Neural cell (in vitro differentiated cells): ENCODE measurements at regions not wholly inside any gene's neighbourhood (a gene's known extent, or its start where the extent isn't known, plus 50 kb on each side); places are given as distances from the start of the nearest gene placed in this dataset.

ENCODE experiments used
- H2AFZ ChIP-seq: fragments of 200-600, 300-800 bp; sonication (generic), shearing (Covaris generic); 2 replicates; pipeline ENCODE4 v1.6.0; 2014; ENCODE audit warnings: low read depth, mild to moderate bottlenecking, antibody characterized with exemption, low read length, moderate library complexity
- H3F3A ChIP-seq: fragments of 200-600 bp; shearing (Covaris generic); 2 replicates; pipeline ENCODE4 v1.6.1; 2016; ENCODE audit warnings: mild to moderate bottlenecking, moderate library complexity, mixed read lengths, antibody characterized with exemption, low read length; ENCODE audit not compliant: insufficient read depth, poor library complexity, severe bottlenecking
- H3K27ac ChIP-seq: fragments of 200-600, 300-800 bp; sonication (generic), shearing (Covaris generic); 2 replicates; pipeline ENCODE4 v1.5.1; 2014; ENCODE audit warnings: mild to moderate bottlenecking, low read length, moderate library complexity
- H3K27me3 ChIP-seq: fragments of 300-800, 200-600 bp; sonication (generic), shearing (Covaris generic); 2 replicates; pipeline ENCODE4 v1.6.0; 2014; ENCODE audit warnings: mild to moderate bottlenecking, low read depth, low read length, moderate library complexity; ENCODE audit not compliant: insufficient read depth
- H3K36me3 ChIP-seq: fragments of 300-800, 200-600 bp; sonication (generic), shearing (Covaris generic); 2 replicates; pipeline ENCODE4 v1.5.1; 2014; ENCODE audit warnings: mild to moderate bottlenecking, antibody characterized with exemption, low read length, moderate library complexity; ENCODE audit not compliant: insufficient read depth
- H3K4me2 ChIP-seq: fragments of 300-800, 200-600 bp; sonication (generic), shearing (Covaris generic); 2 replicates; pipeline ENCODE4 v1.6.0; 2014; ENCODE audit warnings: mild to moderate bottlenecking, low read length
- H3K4me3 ChIP-seq: fragments of 300-800, 200-600 bp; sonication (generic), shearing (Covaris generic); 2 replicates; pipeline ENCODE4 v1.5.1; 2014; ENCODE audit warnings: mild to moderate bottlenecking, low read length, moderate library complexity
- H3K79me2 ChIP-seq: fragments of 200-600 bp; shearing (Covaris generic); replicated peaks from 2 replicates; pipeline ENCODE4 v1.6.0; 2014; ENCODE audit warnings: mild to moderate bottlenecking, low read length, moderate library complexity; ENCODE audit not compliant: insufficient read depth
- H3K9ac ChIP-seq: fragments of 300-800, 200-600 bp; sonication (generic), shearing (Covaris generic); 2 replicates; pipeline ENCODE4 v1.6.1; 2016; ENCODE audit warnings: mild to moderate bottlenecking, low read length, mixed read lengths
- H3K9me2 ChIP-seq: fragments of 200-600 bp; shearing (Covaris generic); 2 replicates; pipeline ENCODE4 v1.6.1; 2016; ENCODE audit warnings: mild to moderate bottlenecking, low read length, mixed read lengths; ENCODE audit not compliant: insufficient read depth
- H3K9me3 ChIP-seq: fragments of 200-600, 300-800 bp; sonication (generic), shearing (Covaris generic); 2 replicates; pipeline ENCODE4 v1.6.1; 2016; ENCODE audit warnings: mild to moderate bottlenecking, mixed run types, low read length, moderate library complexity, mixed read lengths
- H4K20me1 ChIP-seq: fragments of 200-600 bp; shearing (Covaris generic); 2 replicates; pipeline ENCODE4 v1.6.1; 2016; ENCODE audit warnings: mild to moderate bottlenecking, mixed run types; ENCODE audit not compliant: insufficient read depth
- EP300 ChIP-seq: fragments of 450-650 bp; conservative IDR thresholded peaks from 2 replicates; pipeline ENCODE4 v1.6.1; 2014; ENCODE audit warnings: antibody characterized with exemption, mild to moderate bottlenecking, moderate library complexity; ENCODE audit not compliant: poor library complexity, severe bottlenecking
- EZH2 ChIP-seq: fragments of 200-600, 300-800 bp; shearing (Covaris generic), sonication (generic); IDR thresholded peaks from 2 replicates; pipeline ENCODE4 v1.6.1; 2014; ENCODE audit warnings: antibody characterized with exemption, low read length, borderline replicate concordance, mild to moderate bottlenecking; ENCODE audit not compliant: insufficient read depth, poor library complexity, severe bottlenecking
- MXI1 ChIP-seq: fragments of 450-650 bp; conservative IDR thresholded peaks from 2 replicates; pipeline ENCODE4 v1.6.1; 2014; ENCODE audit warnings: antibody characterized with exemption, mild to moderate bottlenecking; ENCODE audit not compliant: poor library complexity, severe bottlenecking
- POLR2AphosphoS5 ChIP-seq: IDR thresholded peaks from 2 replicates; pipeline ENCODE4 v1.6.1; 2012
- RAD21 ChIP-seq: fragments of 450-650 bp; conservative IDR thresholded peaks from 2 replicates; pipeline ENCODE4 v1.6.1; 2014; ENCODE audit warnings: antibody characterized with exemption, mild to moderate bottlenecking, moderate library complexity
- SMC3 ChIP-seq: fragments of 450-650 bp; conservative IDR thresholded peaks from 2 replicates; pipeline ENCODE4 v1.6.1; 2014; ENCODE audit warnings: antibody characterized with exemption, mild to moderate bottlenecking, moderate library complexity; ENCODE audit not compliant: poor library complexity
- TAF1 ChIP-seq: IDR thresholded peaks from 2 replicates; pipeline ENCODE4 v1.6.1; 2012; ENCODE audit warnings: low read depth
- TF ChIP-seq, protein P1 (sequence below): IDR thresholded peaks from 2 replicates; pipeline ENCODE4 v1.6.1; 2012; ENCODE audit warnings: borderline replicate concordance
- TF ChIP-seq, protein P2 (sequence below): fragments of 450-650 bp; IDR thresholded peaks from 2 replicates; pipeline ENCODE4 v1.5.1; 2014; ENCODE audit warnings: antibody characterized with exemption, mild to moderate bottlenecking, moderate library complexity; ENCODE audit not compliant: poor library complexity, severe bottlenecking

DNA sequence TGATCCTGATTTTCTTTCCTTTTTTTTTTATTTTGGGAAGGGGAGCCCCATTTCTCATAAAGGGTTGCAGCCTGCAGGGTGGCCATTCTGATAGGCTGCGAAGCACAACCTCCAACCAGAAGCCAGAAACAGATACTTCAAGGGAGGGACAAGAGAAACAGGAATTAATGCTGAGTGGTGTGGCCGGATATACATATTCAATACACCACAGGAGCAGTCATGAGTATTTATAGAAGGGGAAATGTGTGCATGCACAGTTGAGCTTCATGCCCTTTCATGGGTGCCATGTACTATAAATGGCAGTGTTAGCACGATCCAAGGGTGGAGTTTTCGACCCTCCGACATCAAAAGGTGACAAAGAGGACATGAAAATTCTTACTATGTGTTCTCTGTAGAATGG is 320.8 kb downstream of the CBLN1 start:
- TF ChIP-seq EZH2 (no peak), EP300 (no peak), MXI1 (no peak), SMC3 (no peak), POLR2AphosphoS5 (no peak), TAF1 (no peak), RAD21 (no peak)
- TF ChIP-seq, protein P1, sequence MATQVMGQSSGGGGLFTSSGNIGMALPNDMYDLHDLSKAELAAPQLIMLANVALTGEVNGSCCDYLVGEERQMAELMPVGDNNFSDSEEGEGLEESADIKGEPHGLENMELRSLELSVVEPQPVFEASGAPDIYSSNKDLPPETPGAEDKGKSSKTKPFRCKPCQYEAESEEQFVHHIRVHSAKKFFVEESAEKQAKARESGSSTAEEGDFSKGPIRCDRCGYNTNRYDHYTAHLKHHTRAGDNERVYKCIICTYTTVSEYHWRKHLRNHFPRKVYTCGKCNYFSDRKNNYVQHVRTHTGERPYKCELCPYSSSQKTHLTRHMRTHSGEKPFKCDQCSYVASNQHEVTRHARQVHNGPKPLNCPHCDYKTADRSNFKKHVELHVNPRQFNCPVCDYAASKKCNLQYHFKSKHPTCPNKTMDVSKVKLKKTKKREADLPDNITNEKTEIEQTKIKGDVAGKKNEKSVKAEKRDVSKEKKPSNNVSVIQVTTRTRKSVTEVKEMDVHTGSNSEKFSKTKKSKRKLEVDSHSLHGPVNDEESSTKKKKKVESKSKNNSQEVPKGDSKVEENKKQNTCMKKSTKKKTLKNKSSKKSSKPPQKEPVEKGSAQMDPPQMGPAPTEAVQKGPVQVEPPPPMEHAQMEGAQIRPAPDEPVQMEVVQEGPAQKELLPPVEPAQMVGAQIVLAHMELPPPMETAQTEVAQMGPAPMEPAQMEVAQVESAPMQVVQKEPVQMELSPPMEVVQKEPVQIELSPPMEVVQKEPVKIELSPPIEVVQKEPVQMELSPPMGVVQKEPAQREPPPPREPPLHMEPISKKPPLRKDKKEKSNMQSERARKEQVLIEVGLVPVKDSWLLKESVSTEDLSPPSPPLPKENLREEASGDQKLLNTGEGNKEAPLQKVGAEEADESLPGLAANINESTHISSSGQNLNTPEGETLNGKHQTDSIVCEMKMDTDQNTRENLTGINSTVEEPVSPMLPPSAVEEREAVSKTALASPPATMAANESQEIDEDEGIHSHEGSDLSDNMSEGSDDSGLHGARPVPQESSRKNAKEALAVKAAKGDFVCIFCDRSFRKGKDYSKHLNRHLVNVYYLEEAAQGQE = no peak
- TF ChIP-seq, protein P2, sequence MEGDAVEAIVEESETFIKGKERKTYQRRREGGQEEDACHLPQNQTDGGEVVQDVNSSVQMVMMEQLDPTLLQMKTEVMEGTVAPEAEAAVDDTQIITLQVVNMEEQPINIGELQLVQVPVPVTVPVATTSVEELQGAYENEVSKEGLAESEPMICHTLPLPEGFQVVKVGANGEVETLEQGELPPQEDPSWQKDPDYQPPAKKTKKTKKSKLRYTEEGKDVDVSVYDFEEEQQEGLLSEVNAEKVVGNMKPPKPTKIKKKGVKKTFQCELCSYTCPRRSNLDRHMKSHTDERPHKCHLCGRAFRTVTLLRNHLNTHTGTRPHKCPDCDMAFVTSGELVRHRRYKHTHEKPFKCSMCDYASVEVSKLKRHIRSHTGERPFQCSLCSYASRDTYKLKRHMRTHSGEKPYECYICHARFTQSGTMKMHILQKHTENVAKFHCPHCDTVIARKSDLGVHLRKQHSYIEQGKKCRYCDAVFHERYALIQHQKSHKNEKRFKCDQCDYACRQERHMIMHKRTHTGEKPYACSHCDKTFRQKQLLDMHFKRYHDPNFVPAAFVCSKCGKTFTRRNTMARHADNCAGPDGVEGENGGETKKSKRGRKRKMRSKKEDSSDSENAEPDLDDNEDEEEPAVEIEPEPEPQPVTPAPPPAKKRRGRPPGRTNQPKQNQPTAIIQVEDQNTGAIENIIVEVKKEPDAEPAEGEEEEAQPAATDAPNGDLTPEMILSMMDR = no peak
- no peak overlapping the region for H3K4me3 ChIP-seq
- H4K20me1 ChIP-seq = no peaks in the 10 kb centered on the region
- no peak overlapping the region for H2AFZ ChIP-seq
- no peak overlapping the region for H3K4me2 ChIP-seq
- H3K27me3 ChIP-seq = no peaks in the 10 kb centered on the region
- H3F3A ChIP-seq = no peaks in the 10 kb centered on the region
- H3K9me3 ChIP-seq = no peaks in the 10 kb centered on the region
- H3K79me2 ChIP-seq = no peaks in the 10 kb centered on the region
- no peak overlapping the region for H3K27ac ChIP-seq
- H3K36me3 ChIP-seq = no peaks in the 10 kb centered on the region
- no peak overlapping the region for H3K9ac ChIP-seq
- H3K9me2 ChIP-seq = no peaks in the 10 kb centered on the region

GRCh38 chr16:48959747-48960146 is 321.9 kb downstream of the CBLN1 start:
- H3K27ac ChIP-seq = no peak overlapping the region
- no peaks in the 10 kb centered on the region for H3K36me3 ChIP-seq
- H3K4me2 ChIP-seq = no peak overlapping the region
- H3F3A ChIP-seq = no peaks in the 10 kb centered on the region
- H3K79me2 ChIP-seq = no peaks in the 10 kb centered on the region
- no peak overlapping the region for H2AFZ ChIP-seq
- H3K9ac ChIP-seq = no peak overlapping the region
- no peaks in the 10 kb centered on the region for H3K9me3 ChIP-seq
- no peak overlapping the region for H3K4me3 ChIP-seq
- no peak for TF ChIP-seq SMC3
- no peak for TF ChIP-seq MXI1
- TF ChIP-seq, protein P2 = no peak
- no peak for TF ChIP-seq POLR2AphosphoS5
- no peak for TF ChIP-seq TAF1
- TF ChIP-seq, protein P1 = no peak
- TF ChIP-seq EP300 = no peak
- TF ChIP-seq RAD21 = no peak
- TF ChIP-seq EZH2 = no peak
- H4K20me1 ChIP-seq = no peaks in the 10 kb centered on the region
- no peaks in the 10 kb centered on the region for H3K9me2 ChIP-seq
- H3K27me3 ChIP-seq = no peaks in the 10 kb centered on the region
